HEK293 (cell line): ENCODE measurements at regions not wholly inside any gene's neighbourhood (a gene's known extent, or its start where the extent isn't known, plus 50 kb on each side); places are given as distances from the start of the nearest gene placed in this dataset.

ENCODE experiments used
- CTCF ChIA-PET: fragments of 350-600 bp; formaldehyde crosslinking; extraction: SDS; loops from one replicate; lab custom pipeline; 2021; ENCODE audit warnings: antibody characterized with exemption; lab: Yijun Ruan, JAX
- POLR2A ChIA-PET: fragments of 300-600 bp; formaldehyde crosslinking; extraction: SDS; loops from one replicate; lab custom pipeline; 2020; ENCODE audit warnings: antibody characterized with exemption, inconsistent platforms; lab: Yijun Ruan, JAX
- H3K27ac ChIP-seq: fragments of 200-500 bp; sonication (Bioruptor generic); 2 replicates; pipeline ENCODE4 v1.5.1; 2014; ENCODE audit warnings: low read depth, low read length, control low read depth, inconsistent platforms; ENCODE audit errors: extremely low read depth
- H3K36me3 ChIP-seq, 2 experiments: fragments of 200-500 bp in 1 of 2; sonication (Bioruptor generic) in 1 of 2; 1 replicate in 1 of 2; 2 replicates in 1 of 2; pipeline ENCODE4 v1.5.1; 2014 to 2017; ENCODE audit warnings: inconsistent platforms in 2 of 2, low read length in 2 of 2; ENCODE audit not compliant: control insufficient read depth in 2 of 2, insufficient read depth in 1 of 2
- H3K4me1 ChIP-seq: fragments of 200-500 bp; sonication (Bioruptor generic); 2 replicates; pipeline ENCODE4 v1.5.1; 2014; ENCODE audit warnings: mild to moderate bottlenecking, low read length, inconsistent platforms; ENCODE audit not compliant: control insufficient read depth, insufficient read depth
- H3K4me3 ChIP-seq: 2 replicates; pipeline ENCODE4 v1.5.1; 2011; ENCODE audit warnings: low read depth, mild to moderate bottlenecking, control low read depth, low read length, moderate library complexity
- H3K9me3 ChIP-seq: fragments of 200-500 bp; sonication (Bioruptor generic); 2 replicates; pipeline ENCODE4 v1.5.1; 2014; ENCODE audit warnings: low read depth, low read length, inconsistent platforms; ENCODE audit not compliant: control insufficient read depth, insufficient read depth
- TCF7L2 ChIP-seq: IDR thresholded peaks from 2 replicates; pipeline ENCODE4 v1.6.1; 2011; ENCODE audit warnings: low read depth, mild to moderate bottlenecking, inconsistent platforms, low read length, moderate library complexity, borderline replicate concordance
- ZBTB20 ChIP-seq: fragments of 450-650 bp; formaldehyde crosslinking; IDR thresholded peaks from 2 replicates; pipeline ENCODE4 v1.5.1; 2016; ENCODE audit warnings: missing biosample characterization, missing genetic modification characterization
- ZNF133 ChIP-seq: fragments of 450-650 bp; formaldehyde crosslinking; IDR thresholded peaks from 2 replicates; pipeline ENCODE4 v1.5.1; 2016; ENCODE audit warnings: missing biosample characterization, missing genetic modification characterization
- ZNF211 ChIP-seq: fragments of 450-650 bp; formaldehyde crosslinking; IDR thresholded peaks from 2 replicates; pipeline ENCODE4 v1.5.1; 2016; ENCODE audit warnings: low read depth, missing biosample characterization, missing genetic modification characterization
- ZNF239 ChIP-seq: fragments of 450-650 bp; formaldehyde crosslinking; IDR thresholded peaks from 2 replicates; pipeline ENCODE4 v1.5.1; 2016; ENCODE audit warnings: missing biosample characterization, missing genetic modification characterization
- ZNF416 ChIP-seq: fragments of 450-650 bp; formaldehyde crosslinking; IDR thresholded peaks from 2 replicates; pipeline ENCODE4 v1.5.1; 2016; ENCODE audit warnings: missing biosample characterization, missing genetic modification characterization
- ZNF623 ChIP-seq: fragments of 450-650 bp; formaldehyde crosslinking; IDR thresholded peaks from 2 replicates; pipeline ENCODE4 v1.5.1; 2016; ENCODE audit warnings: missing biosample characterization, missing genetic modification characterization
- TF ChIP-seq, protein P1 (sequence below): fragments of 450-650 bp; formaldehyde crosslinking; IDR thresholded peaks from 2 replicates; pipeline ENCODE4 v1.5.1; 2016; ENCODE audit warnings: missing biosample characterization, missing genetic modification characterization, borderline replicate concordance
- TF ChIP-seq, protein P2 (sequence below): fragments of 450-650 bp; formaldehyde crosslinking; IDR thresholded peaks from 2 replicates; pipeline ENCODE4 v1.5.1; 2016; ENCODE audit warnings: missing biosample characterization, missing genetic modification characterization
- TF ChIP-seq, protein P3 (sequence below): fragments of 450-650 bp; formaldehyde crosslinking; optimal IDR thresholded peaks from 2 replicates; pipeline ENCODE3; 2016; ENCODE audit warnings: missing biosample characterization, mild to moderate bottlenecking, missing genetic modification characterization
- TF ChIP-seq, protein P4 (sequence below): fragments of 450-650 bp; formaldehyde crosslinking; IDR thresholded peaks from 2 replicates; pipeline ENCODE4 v1.5.1; 2016; ENCODE audit warnings: missing biosample characterization, missing genetic modification characterization
- TF ChIP-seq, protein P5 (sequence below): fragments of 450-650 bp; formaldehyde crosslinking; IDR thresholded peaks from 2 replicates; pipeline ENCODE4 v1.5.1; 2016; ENCODE audit warnings: missing biosample characterization, missing genetic modification characterization, borderline replicate concordance

DNA sequence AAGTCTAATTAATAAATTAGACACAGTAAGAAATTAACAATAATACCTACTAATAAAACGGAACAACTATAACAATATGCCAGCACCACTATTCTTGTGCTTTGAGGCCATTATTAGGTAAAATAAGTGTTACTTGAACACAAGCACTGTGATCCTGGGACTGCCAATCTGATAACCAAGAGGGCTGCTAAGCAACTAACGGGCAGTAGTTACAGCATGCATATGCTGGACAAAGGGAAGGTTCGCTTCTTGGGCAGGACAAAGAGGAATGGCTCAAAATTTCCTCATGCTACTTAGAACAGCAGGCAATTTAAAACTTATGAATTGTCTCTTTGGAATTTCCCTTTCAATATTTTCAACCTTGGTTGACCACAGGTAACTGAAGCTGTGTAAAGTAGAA, 718.6 kb downstream of the SORCS3 start (continued):
- TF ChIP-seq, protein P1, sequence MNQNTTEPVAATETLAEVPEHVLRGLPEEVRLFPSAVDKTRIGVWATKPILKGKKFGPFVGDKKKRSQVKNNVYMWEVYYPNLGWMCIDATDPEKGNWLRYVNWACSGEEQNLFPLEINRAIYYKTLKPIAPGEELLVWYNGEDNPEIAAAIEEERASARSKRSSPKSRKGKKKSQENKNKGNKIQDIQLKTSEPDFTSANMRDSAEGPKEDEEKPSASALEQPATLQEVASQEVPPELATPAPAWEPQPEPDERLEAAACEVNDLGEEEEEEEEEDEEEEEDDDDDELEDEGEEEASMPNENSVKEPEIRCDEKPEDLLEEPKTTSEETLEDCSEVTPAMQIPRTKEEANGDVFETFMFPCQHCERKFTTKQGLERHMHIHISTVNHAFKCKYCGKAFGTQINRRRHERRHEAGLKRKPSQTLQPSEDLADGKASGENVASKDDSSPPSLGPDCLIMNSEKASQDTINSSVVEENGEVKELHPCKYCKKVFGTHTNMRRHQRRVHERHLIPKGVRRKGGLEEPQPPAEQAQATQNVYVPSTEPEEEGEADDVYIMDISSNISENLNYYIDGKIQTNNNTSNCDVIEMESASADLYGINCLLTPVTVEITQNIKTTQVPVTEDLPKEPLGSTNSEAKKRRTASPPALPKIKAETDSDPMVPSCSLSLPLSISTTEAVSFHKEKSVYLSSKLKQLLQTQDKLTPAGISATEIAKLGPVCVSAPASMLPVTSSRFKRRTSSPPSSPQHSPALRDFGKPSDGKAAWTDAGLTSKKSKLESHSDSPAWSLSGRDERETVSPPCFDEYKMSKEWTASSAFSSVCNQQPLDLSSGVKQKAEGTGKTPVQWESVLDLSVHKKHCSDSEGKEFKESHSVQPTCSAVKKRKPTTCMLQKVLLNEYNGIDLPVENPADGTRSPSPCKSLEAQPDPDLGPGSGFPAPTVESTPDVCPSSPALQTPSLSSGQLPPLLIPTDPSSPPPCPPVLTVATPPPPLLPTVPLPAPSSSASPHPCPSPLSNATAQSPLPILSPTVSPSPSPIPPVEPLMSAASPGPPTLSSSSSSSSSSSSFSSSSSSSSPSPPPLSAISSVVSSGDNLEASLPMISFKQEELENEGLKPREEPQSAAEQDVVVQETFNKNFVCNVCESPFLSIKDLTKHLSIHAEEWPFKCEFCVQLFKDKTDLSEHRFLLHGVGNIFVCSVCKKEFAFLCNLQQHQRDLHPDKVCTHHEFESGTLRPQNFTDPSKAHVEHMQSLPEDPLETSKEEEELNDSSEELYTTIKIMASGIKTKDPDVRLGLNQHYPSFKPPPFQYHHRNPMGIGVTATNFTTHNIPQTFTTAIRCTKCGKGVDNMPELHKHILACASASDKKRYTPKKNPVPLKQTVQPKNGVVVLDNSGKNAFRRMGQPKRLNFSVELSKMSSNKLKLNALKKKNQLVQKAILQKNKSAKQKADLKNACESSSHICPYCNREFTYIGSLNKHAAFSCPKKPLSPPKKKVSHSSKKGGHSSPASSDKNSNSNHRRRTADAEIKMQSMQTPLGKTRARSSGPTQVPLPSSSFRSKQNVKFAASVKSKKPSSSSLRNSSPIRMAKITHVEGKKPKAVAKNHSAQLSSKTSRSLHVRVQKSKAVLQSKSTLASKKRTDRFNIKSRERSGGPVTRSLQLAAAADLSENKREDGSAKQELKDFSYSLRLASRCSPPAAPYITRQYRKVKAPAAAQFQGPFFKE (tag by site-specific recombination) = no peak
- no peak for TF ChIP-seq ZNF623 (tag by site-specific recombination)
- no peak for TF ChIP-seq ZNF239 (tag by site-specific recombination)

DNA sequence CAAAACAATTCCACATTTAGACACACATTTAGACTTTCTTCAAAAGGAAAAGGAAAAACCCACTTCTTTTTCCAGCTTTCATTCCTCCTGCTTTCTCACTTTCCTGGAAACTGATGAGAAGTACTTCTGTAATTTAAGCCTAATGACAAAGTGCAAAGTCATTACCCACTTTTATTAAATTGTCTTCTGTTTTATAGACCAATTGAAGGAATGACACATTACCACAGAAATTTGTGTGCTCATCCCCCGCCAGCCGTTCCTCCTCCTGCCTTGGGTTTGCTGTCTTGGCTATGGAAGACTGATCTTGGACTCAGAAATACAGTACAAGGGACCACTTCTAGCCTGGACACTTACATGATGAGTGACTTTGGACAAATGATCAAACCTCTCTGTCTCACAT, 717.8 kb downstream of the SORCS3 start:
- no peak overlapping the region for H3K27ac ChIP-seq
- POLR2A ChIA-PET = no interaction called here
- CTCF ChIA-PET = no interaction called here
- no peaks in the 10 kb centered on the region for H3K4me1 ChIP-seq
- H3K9me3 ChIP-seq = no peaks in the 10 kb centered on the region
- no peaks in the 10 kb centered on the region for H3K36me3 ChIP-seq
- TF ChIP-seq, protein P2, sequence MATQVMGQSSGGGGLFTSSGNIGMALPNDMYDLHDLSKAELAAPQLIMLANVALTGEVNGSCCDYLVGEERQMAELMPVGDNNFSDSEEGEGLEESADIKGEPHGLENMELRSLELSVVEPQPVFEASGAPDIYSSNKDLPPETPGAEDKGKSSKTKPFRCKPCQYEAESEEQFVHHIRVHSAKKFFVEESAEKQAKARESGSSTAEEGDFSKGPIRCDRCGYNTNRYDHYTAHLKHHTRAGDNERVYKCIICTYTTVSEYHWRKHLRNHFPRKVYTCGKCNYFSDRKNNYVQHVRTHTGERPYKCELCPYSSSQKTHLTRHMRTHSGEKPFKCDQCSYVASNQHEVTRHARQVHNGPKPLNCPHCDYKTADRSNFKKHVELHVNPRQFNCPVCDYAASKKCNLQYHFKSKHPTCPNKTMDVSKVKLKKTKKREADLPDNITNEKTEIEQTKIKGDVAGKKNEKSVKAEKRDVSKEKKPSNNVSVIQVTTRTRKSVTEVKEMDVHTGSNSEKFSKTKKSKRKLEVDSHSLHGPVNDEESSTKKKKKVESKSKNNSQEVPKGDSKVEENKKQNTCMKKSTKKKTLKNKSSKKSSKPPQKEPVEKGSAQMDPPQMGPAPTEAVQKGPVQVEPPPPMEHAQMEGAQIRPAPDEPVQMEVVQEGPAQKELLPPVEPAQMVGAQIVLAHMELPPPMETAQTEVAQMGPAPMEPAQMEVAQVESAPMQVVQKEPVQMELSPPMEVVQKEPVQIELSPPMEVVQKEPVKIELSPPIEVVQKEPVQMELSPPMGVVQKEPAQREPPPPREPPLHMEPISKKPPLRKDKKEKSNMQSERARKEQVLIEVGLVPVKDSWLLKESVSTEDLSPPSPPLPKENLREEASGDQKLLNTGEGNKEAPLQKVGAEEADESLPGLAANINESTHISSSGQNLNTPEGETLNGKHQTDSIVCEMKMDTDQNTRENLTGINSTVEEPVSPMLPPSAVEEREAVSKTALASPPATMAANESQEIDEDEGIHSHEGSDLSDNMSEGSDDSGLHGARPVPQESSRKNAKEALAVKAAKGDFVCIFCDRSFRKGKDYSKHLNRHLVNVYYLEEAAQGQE (tag by site-specific recombination) = no peak
- TF ChIP-seq, protein P3, sequence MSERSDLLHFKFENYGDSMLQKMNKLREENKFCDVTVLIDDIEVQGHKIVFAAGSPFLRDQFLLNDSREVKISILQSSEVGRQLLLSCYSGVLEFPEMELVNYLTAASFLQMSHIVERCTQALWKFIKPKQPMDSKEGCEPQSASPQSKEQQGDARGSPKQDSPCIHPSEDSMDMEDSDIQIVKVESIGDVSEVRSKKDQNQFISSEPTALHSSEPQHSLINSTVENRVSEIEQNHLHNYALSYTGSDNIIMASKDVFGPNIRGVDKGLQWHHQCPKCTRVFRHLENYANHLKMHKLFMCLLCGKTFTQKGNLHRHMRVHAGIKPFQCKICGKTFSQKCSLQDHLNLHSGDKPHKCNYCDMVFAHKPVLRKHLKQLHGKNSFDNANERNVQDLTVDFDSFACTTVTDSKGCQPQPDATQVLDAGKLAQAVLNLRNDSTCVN (tag by site-specific recombination) = no peak
- TF ChIP-seq ZNF133 (no peak), TCF7L2 (no peak), ZNF416 (tag by site-specific recombination) (no peak), ZBTB20 (tag by site-specific recombination) (no peak), ZNF211 (no peak)
- TF ChIP-seq, protein P4, sequence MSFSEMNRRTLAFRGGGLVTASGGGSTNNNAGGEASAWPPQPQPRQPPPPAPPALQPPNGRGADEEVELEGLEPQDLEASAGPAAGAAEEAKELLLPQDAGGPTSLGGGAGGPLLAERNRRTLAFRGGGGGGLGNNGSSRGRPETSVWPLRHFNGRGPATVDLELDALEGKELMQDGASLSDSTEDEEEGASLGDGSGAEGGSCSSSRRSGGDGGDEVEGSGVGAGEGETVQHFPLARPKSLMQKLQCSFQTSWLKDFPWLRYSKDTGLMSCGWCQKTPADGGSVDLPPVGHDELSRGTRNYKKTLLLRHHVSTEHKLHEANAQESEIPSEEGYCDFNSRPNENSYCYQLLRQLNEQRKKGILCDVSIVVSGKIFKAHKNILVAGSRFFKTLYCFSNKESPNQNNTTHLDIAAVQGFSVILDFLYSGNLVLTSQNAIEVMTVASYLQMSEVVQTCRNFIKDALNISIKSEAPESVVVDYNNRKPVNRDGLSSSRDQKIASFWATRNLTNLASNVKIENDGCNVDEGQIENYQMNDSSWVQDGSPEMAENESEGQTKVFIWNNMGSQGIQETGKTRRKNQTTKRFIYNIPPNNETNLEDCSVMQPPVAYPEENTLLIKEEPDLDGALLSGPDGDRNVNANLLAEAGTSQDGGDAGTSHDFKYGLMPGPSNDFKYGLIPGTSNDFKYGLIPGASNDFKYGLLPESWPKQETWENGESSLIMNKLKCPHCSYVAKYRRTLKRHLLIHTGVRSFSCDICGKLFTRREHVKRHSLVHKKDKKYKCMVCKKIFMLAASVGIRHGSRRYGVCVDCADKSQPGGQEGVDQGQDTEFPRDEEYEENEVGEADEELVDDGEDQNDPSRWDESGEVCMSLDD (tag by site-specific recombination) = no peak
- TF ChIP-seq, protein P5, sequence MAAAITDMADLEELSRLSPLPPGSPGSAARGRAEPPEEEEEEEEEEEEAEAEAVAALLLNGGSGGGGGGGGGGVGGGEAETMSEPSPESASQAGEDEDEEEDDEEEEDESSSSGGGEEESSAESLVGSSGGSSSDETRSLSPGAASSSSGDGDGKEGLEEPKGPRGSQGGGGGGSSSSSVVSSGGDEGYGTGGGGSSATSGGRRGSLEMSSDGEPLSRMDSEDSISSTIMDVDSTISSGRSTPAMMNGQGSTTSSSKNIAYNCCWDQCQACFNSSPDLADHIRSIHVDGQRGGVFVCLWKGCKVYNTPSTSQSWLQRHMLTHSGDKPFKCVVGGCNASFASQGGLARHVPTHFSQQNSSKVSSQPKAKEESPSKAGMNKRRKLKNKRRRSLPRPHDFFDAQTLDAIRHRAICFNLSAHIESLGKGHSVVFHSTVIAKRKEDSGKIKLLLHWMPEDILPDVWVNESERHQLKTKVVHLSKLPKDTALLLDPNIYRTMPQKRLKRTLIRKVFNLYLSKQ = no peak
- no peak overlapping the region for H3K4me3 ChIP-seq
